NB4 (cell line): ENCODE measurements at regions not wholly inside any gene's neighbourhood (a gene's known extent, or its start where the extent isn't known, plus 50 kb on each side); places are given as distances from the start of the nearest gene placed in this dataset.

Experiments
- MYC ChIP-seq: IDR thresholded peaks from 2 replicates; pipeline ENCODE4 v1.6.1; 2011; ENCODE audit warnings: low read depth, low read length
- POLR2A ChIP-seq: IDR thresholded peaks from 2 replicates; pipeline ENCODE4 v1.6.1; 2011; ENCODE audit warnings: mild to moderate bottlenecking; ENCODE audit not compliant: insufficient read length; ENCODE audit errors: extremely low read depth
- TF ChIP-seq, protein P1 (sequence below): IDR thresholded peaks from one replicate; pipeline ENCODE4 v1.5.1; 2012; ENCODE audit warnings: low read depth, low read length

DNA sequence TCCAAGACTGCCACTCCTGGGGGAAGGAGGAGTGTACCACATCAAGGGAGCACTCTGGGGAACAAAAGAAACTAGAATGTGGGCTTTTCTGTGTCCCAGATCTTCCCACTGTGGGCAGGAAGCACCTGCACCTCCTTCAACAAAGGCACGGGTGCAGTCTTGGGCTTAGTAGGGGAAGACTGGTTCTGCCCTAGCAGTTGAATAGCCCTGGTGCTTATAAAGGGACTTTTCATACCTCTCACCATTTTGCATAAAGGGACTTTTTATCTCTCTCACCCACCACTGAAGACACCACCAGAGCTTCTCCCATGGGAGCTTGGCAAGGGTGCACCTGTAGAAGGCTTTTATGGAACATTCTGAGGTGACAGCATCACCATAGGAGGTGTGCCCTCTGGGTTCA is 65.8 kb upstream of the MS4A8 start:
- TF ChIP-seq, protein P1, sequence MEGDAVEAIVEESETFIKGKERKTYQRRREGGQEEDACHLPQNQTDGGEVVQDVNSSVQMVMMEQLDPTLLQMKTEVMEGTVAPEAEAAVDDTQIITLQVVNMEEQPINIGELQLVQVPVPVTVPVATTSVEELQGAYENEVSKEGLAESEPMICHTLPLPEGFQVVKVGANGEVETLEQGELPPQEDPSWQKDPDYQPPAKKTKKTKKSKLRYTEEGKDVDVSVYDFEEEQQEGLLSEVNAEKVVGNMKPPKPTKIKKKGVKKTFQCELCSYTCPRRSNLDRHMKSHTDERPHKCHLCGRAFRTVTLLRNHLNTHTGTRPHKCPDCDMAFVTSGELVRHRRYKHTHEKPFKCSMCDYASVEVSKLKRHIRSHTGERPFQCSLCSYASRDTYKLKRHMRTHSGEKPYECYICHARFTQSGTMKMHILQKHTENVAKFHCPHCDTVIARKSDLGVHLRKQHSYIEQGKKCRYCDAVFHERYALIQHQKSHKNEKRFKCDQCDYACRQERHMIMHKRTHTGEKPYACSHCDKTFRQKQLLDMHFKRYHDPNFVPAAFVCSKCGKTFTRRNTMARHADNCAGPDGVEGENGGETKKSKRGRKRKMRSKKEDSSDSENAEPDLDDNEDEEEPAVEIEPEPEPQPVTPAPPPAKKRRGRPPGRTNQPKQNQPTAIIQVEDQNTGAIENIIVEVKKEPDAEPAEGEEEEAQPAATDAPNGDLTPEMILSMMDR: no peak
- TF ChIP-seq MYC (no peak), POLR2A (no peak)
